GM18502 (cell line): ENCODE measurements at regions not wholly inside any gene's neighbourhood (a gene's known extent, or its start where the extent isn't known, plus 50 kb on each side); places are given as distances from the start of the nearest gene placed in this dataset.
"Not testable (repeated sequence)": the region's sequence is repeated elsewhere in the genome, so short reads cannot be mapped to it uniquely, and the experiment has no call there.

Source experiments
- ATAC-seq: cut with Tn5 transposase; IDR thresholded peaks from one replicate; pipeline ENCODE4 v1.9.1; 2021; ENCODE audit warnings: mild to moderate bottlenecking; ENCODE audit not compliant: unreplicated experiment, poor library complexity

DNA sequence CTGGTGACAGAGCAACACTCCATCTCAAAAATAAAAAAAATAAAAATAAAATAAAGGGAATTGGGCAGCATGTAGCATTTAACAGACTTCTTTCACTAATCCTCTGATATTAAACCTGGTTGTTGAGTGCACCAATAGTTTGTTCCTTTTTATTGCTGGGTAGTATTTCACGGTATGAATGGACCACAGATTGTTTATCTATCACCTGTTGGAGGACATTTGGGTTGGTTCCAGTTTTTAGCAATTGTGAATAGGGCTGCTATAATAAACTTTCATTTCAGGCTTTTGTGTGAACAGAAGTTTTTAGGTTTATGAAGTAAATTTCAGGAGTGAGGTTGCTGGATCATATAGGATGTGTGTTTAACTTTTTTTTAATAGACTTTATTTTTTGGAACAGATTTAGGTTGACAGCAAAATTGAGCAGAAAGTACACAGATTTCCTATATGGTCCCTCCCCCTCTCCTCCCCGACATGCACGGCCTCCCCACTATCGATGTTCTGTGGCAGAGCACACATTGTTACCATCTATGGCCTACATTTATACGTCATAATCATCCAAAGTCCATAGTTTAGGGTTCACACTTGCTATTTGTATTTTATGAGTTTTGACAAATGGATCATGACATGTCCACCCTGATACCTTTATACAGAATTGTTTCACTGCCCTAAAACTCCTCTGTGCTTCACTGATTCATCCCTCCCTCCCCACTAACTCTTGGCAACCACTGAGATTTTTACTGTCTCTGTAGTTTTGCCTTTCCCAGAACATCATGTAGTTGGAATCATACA lies 66.1 kb upstream of the TMPRSS2 start:
- ATAC-seq, result no peak

DNA sequence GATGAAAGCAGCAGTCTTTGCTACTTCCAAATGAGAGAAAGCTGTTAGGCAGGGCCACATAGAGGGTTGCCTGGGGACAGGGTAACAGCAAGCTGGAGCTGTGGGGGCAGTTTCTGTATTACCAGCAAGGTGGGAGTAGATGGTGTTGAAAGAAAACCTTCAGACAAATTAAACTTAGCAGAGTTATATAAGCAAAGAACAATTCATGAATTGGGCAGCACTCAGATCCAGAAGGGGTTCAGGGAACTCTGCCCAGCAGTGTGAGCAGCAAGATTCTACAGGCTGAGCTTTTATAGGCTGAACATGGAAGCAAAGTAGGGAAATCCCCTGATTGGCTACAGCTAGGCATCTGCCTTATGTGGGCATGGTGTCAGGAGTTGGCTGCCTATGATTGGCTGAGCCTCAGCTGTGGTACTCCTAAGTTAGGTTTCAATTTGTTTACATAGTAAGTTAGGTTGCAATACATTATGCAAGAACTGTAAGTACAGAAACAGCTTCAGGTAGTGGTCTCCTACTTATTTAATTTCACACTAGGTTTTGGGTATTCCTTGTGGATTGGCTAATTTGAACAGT lies 64.1 kb upstream of the TMPRSS2 start:
- ATAC-seq, result no peak

DNA sequence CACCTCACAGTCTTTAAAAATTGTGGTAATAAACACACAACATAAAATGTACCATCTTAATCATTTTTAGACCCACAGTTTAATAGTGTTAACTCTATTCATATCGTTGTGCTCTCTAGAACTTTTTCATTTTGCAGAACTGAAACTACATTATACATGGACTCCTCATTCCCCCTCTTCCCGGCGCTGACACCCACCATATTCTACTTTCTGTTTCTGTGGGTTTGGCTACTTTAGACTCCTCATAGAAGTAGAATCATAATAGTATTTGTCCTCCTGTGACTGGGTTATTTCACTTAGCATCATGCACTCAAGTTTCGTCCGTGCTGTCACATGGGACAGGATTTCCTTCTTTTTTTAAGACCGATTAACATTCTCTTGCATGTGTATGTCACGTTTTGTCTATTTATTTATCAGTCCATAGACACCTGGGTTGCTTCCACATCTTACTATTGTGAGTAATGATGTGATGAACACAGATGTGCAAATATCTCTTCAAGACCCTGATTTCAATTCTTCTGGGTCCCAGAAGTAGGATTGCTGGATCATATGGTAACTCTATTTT lies 62.9 kb upstream of the TMPRSS2 start:
- ATAC-seq, result peak; percentile 92

DNA sequence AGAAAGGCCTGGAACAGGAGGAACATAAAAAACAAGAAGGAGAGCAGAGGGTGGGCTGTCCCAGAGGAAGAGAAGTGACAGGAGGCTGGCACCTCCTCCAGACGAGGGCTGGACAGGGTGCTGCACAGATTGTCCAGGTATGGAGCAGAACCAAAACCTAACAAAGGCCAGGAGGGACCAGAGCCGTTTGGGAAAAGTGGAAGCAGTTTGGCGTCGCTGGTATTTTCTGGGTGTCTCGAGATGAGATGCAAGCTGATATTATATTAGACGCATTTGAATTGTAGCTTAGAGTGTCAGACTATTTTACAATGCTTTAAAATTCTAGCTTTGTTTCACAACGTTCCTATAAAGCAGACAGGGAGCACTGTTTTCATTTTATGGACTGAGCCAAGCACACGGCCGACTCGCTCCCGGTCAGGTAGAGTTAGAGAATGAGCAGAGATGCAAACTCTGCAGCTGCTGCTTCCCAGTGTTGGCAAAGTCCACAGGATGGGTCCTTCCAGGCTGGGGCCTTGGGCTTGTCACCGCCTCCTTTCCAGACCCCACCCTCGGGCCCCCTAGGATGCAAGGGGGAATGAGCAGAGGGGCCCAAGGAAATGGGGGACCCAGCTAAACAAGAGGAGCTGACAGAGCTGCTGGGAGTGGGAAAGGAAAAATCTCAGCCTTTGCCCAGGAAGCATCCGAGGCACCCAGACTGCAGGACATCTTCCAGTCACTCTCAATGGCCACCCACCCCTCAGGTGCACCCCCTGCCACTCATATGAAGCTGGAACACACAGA lies 60.8 kb upstream of the TMPRSS2 start:
- ATAC-seq, result no peak

DNA sequence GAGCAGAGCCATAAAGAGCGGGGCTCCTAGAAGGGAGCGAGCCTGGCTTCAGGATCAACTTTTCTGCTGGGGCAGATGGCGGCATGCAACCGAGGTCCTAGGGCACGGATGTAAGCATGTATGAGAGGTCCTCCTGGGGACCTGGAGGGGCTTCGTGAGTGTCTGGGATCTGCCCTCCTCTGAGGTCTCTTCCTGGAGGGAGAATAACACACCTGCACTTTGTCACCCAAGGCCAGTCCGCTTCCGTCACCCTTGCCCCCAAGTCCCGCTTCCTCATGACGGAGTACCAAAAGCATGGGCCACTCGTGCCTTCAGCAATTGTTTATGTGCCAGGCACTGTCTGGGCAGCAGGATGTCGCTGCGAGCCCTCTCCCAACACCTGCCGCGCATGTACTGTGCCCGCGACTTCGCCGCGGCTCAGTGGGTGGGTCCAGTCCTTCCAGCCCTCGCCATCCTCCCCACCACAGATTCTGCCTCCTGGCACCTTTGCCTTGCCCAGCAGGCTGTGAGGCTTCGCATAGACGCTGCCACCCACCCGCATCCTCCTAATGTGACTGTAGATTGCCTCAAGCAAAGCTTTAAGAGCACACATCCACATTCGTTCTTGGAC lies 60.0 kb upstream of the TMPRSS2 start:
- ATAC-seq, result no peak

DNA sequence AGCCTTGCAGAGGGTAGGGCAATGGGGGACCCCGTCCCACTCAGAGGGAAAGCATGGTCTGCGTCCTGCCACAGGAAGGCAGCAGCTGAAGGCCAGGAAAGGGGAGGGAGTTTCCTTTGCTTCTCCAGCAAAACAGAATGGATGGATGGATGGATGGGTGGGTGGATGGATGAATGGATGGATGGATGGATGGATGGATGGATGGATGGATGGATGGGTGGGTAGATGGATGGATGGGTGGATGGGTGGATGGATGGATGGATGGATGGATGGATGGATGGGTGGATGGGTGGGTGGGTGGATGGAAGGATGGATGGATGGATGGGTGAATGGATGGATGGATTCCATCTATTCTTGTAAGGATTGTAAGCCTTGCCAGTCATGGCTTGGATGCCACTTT lies 59.3 kb upstream of the TMPRSS2 start:
- not testable (repeated sequence) for ATAC-seq

DNA sequence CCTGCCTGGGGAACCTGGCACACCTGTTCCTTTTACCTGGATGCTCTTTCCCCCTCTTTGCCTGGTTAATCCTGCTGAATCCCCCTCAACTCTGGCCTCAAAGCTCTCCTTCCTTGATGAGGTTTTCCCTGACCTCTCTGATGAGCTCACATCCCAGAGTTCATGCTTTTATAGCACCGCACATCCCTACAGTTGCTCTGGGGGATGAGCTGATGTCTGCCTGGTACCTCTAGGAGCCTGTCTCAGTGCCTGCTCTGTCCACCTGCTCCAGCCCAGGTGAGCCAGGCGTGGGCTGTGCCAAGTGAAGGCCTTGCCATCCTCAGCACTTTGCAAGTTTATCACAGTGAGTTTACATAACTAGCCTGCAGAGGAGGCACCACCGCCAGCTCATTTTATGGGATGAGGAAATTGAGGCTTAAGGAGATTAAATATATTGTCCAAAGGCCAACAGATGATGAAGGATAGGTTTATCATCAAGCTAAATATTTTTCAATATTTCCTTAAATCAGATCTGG lies 58.6 kb upstream of the TMPRSS2 start:
- ATAC-seq, result no peak

DNA sequence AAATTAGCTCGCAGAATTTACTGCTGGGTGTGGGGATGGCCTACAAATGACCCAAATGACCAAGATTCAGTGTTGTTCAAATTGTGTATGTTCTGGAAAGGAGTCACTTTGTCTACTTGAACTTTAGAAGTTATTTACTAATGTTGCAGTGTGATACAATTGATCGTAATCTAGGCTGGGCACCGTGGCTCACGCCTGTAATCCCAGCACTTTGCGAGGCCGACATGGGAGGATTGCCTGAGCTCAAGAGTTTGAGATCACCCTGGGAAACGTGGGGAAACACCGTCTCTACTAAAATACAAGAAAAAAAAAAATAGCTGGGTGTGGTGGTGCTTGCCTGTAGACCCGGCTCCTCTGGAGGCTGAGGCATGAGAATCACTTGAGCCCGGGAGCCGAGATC lies 57.6 kb upstream of the TMPRSS2 start:
- no peak for ATAC-seq

DNA sequence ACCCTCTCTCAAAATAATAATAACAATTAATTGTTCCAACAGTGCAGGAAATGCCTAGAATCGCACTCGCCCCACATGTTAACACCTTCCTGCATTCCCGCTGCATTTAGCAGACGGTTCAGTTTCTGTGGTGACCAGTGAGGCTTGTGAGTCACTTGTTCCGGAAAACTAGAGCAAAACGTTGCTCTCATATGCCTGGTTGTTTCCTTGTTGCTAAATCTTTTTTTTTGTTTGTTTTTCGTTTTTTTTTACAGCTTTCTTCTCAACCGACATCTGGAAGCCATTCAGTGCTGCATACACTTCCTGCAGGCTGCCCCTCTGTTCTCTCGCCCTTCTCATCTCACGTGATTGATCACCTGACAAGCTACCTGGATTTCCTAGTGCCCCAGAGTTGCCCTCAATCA lies 56.9 kb upstream of the TMPRSS2 start:
- ATAC-seq, result no peak

DNA sequence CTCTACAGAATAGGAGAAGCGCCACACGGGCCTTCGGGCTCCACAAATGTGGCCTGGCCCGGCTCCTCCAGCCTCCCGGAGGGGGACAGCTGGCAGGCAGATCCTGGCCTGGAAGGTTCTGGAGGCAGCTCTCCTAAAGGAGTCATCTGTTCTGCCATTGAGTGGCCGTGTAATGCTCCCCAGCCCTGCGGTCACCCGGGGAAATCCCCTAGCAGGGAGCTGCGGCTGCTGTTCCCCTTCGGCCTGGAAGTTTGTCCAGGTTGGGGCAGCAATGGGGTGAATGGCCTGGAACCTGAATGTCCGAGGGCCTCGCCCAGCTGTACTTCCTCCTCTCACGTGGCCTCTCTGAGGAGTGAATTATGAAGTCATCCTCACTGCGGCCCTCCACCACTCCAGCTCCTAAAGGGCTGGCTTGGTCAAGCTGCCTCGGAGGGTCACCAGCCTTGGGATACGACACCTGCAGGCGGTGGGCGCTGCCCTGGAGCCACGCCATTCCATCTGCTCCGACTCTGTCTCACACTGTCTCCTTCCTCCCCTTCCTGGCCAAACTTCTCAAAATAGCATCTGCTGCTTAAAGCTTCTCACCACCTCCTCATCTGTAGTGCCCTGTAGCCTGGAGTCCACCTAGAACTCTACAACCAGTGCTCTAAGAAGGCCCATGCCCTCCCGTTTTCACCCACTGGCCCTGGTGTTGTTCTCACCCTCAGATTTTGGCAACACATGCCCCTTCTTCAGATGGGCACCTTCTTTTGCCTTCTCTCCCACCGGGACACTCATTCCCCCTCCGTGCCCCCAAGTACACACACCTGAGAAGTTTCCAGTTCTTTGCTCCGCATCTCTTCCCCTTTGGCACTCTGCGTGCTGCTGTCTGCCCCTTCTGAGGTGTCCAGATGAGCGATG lies 54.4 kb upstream of the TMPRSS2 start:
- no peak for ATAC-seq

DNA sequence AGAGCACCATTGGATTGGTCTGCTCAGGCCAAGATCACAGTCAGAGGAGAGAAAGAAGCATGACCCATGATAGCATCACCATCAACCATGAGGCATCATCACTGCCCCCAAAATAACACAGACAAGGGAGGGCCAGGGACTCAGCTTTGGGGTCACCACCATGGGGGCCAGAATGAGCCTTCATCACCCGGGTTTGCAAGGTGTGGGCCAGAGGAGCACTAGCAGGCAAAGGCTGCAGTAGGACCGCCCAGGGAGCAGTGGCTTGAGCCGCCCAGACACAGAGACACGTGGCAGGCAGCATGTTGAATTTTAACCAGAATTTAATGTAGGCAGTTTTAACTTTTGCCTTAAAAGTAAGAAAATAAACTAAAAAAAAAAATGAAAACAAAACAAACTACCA lies 53.7 kb upstream of the TMPRSS2 start:
- ATAC-seq, result no peak

DNA sequence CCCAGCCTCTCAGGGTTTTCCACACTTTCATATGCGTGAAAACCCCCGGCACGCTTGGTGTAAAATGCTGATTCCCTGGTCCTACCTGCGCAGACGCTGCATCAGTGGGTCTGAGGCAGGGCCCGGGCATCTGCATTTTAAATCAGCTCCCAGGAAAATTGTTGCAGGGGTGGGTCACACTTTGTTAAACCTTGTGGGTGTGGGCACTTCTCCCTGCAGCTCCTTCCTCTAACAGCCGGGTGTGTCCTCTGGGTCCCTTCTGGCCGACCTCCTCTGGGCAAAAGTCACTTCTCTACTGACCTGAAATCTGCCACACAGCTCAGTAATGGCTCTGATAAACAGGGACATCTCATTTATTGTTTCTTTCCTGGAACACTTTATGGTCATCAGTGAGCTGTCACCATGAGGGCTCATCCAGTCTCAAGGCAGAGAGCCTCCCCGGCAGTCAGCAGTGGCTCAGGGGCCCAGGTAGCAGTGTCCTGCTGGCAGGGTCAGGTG lies 52.8 kb upstream of the TMPRSS2 start:
- no peak for ATAC-seq

DNA sequence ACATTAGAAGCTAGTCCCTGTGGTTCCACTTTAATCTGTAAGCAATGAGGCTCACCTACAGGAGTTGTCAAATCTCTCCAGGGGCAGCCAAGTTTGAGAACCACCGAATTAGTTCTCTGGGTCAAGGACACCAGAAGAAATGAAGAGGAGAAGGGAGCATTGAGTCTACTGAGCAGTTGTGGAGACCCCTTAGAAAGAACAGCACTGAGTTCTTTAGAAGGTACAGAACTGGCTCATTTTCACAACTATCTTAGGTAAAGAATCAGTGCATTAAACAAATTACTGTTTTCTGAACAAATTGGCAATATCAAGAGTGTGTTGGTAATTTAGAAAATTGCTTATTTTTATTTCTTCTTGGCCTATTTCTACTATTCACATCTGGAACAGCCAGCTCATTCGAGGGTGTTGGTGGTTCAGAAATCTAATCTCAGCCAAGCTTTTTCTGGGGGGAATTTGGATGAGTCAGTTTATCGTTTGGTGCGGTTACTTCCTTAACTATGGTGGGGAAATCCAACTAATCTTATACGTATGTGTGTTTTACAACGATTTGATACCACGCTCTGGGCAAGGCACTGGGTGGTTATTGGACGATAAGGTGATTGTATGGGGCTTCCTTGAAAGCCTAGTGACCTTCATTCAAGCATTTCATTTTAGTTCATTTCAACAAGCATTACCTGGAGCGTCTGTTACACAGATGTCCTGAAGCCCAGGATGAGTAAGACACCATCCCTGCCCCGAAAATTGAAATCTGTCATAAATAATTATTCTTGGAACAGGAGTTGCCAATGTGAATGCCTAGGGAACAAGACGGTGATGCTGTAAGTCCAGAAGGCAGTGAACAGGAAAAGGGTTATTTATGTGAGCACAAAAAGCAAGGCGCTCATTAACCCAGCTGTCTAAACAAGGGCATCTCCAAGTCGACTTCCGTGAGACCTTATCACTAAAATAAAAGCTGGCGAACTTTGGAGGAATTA lies 52.0 kb upstream of the TMPRSS2 start:
- ATAC-seq, result no peak

DNA sequence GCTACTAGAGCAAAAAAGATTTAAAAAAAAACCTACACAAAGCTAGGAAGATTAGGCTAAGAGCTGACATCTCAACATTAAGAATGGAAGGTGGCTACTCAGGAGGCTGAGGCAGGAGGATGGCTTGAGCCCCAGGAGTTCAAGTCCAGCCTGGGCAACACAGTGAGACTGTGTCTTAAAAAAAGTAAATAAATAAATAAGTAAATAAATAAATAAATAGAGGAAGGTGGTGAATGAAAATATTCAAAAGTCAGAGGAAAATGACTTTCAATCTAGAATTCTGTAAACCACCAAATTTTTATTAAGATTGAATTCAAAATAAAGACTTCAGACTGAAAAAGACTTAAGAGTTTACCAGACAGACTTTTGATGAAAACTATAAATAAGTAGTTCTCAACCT lies 50.9 kb upstream of the TMPRSS2 start:
- ATAC-seq, result no peak

DNA sequence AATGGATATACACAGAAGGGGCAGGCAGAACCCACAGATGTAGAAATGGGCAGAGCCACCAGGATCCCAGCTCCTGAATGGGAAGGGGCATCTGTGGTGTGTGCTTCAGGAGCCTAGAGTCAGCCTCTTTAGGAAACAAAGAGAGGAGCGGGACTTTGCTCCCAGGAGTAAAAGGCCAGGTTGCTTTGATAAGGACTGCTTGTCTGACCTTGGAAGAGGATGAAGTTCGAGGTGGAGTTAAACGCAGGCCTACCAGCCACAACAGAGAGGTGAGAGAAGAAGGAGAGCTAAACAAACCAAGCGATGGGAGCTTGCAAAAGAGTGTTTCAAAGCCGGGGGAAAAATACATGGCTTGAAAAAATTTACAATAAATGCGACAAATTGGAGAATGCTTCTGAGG lies 49.9 kb upstream of the TMPRSS2 start:
- ATAC-seq, result no peak
